Aorta (tissue), 5 donors: ENCODE measurements at regions not wholly inside any gene's neighbourhood (a gene's known extent, or its start where the extent isn't known, plus 50 kb on each side); places are given as distances from the start of the nearest gene placed in this dataset.
A peak's percentile ranks its signal among the peaks of the same experiment; 100 is the strongest.

Experiments used
- ATAC-seq: fragments of 200-7000 bp; cut with Tn5 transposase; one replicate; pipeline ENCODE4 v1.9.1; 2022; ENCODE audit warnings: moderate library complexity; ENCODE audit not compliant: low FRiP score
- DNase-seq, 2 donors: peaks; one replicate each; pipeline ENCODE4 v3.0.0-alpha.2; 2020
- H3K27ac ChIP-seq, 2 donors: one replicate each; pipeline ENCODE4 v1.5.1; 2013; ENCODE audit warnings: low read length in 2 of 2, mild to moderate bottlenecking in 2 of 2, moderate library complexity in 2 of 2, control low read depth in 1 of 2, inconsistent platforms in 1 of 2, low read depth in 1 of 2
- H3K27me3 ChIP-seq, 2 donors: one replicate each; pipeline ENCODE4 v1.6.1; 2013; ENCODE audit warnings: control low read depth in 1 of 2, low read length in 1 of 2, mild to moderate bottlenecking in 1 of 2, moderate library complexity in 1 of 2; ENCODE audit not compliant: insufficient read depth in 2 of 2, control insufficient read depth in 1 of 2
- H3K36me3 ChIP-seq, 2 donors: one replicate each; pipeline ENCODE4 v1.6.1; 2013; ENCODE audit warnings: control low read depth in 1 of 2, low read length in 1 of 2, mild to moderate bottlenecking in 1 of 2; ENCODE audit not compliant: insufficient read depth in 2 of 2, control insufficient read depth in 1 of 2
- H3K4me1 ChIP-seq, 2 donors: one replicate each; pipeline ENCODE4 v1.6.1; 2013; ENCODE audit warnings: low read length in 2 of 2, control low read depth in 1 of 2, mild to moderate bottlenecking in 1 of 2, moderate library complexity in 1 of 2; ENCODE audit not compliant: insufficient read depth in 2 of 2, control insufficient read depth in 1 of 2
- H3K4me3 ChIP-seq, 2 donors: one replicate each; pipeline ENCODE4 v1.5.1; 2013; ENCODE audit warnings: low read length in 2 of 2, control low read depth in 1 of 2, mild to moderate bottlenecking in 1 of 2
- H3K9me3 ChIP-seq: one replicate; pipeline ENCODE4 v1.6.1; 2013; ENCODE audit warnings: mild to moderate bottlenecking, low read length; ENCODE audit not compliant: control insufficient read depth
- WGBS, 2 donors: extraction: QIAGEN DNeasy Blood & Tissue Kit; methylation state at CpG; one replicate each; pipeline ENCODE4 v1.1.7; 2013; 5-methylcytosine and 5-hydroxymethylcytosine counted together
- intact Hi-C, 2 donors: fragments of 100-400 bp; cut with DNase I; formaldehyde crosslinking; loops; one replicate each; pipeline versions ENCODE4 v1.14.2 to v1.15.0; 2022
- donor health status: healthy with polysubstance abuse.
- donor health status: Bipolar disorder and iron deficiency.
- donor health status: DM: no; HTN: no; CAD: no.
- donor health status: DM: no; HTN: no; CAD: no.
- donor health status: DM: yes; HTN: yes; CAD: no.

GRCh38 chr20:16135630-16136029, 437.6 kb downstream of the KIF16B start:
- WGBS, 2 donors = 83 to 85% methylated on average over 5 of the region's 5 CpGs
- Histone ChIP-seq H3K4me3 (no peak overlapping the region), H3K27ac (no peak overlapping the region), H3K9me3 (no peaks in the 10 kb centered on the region), H3K36me3 (no peaks in the 10 kb centered on the region), H3K27me3 (no peaks in the 10 kb centered on the region), H3K4me1 (no peaks in the 10 kb centered on the region)
- intact Hi-C loops = no loop called here
- DNase-seq (no peak), ATAC-seq (no peak)

DNA sequence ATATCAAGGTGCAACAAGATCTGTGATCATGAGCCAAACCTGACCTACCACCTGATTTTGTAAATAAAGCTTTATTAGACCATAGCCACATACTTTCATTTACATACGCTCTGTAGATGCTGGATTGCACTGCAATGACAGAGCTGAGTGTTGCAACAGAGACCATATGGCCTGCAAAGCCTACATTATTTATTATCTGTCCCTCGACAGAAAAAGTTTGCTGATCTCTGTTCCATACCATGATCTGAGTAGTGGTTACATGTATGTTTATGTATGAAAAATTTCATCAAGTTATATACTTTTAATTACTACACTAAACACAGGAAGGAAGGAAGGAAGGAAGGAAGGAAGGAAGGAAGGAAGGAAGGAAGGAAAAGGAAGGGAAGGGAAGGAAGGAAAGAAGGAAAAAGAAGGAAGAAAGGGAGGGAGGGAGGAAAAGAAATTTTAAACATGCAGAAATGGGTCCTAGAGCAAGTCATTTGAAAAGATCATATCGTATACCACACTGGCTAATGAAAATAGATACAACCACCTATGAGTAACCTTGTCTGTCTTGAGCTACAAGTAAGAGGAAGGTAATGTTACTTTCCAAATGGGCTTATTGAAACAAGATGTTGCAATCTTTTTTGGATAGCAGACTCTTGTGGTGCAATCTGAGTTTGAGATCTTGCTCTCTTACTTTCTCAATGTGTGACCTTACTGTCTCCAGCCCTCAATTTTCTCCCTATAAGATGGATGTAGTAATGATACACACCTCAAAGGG, 441.0 kb downstream of the KIF16B start:
- no peak for DNase-seq
- ATAC-seq = no peak
- H3K27me3 ChIP-seq = no peaks in the 10 kb centered on the region
- intact Hi-C loops = no loop called here
- no peaks in the 10 kb centered on the region for H3K36me3 ChIP-seq
- WGBS, 2 donors = 83 to 91% methylated on average over 3 of the region's 3 CpGs
- no peaks in the 10 kb centered on the region for H3K4me1 ChIP-seq
- no peak overlapping the region for H3K4me3 ChIP-seq
- H3K27ac ChIP-seq = no peak overlapping the region
- H3K9me3 ChIP-seq = no peaks in the 10 kb centered on the region

DNA sequence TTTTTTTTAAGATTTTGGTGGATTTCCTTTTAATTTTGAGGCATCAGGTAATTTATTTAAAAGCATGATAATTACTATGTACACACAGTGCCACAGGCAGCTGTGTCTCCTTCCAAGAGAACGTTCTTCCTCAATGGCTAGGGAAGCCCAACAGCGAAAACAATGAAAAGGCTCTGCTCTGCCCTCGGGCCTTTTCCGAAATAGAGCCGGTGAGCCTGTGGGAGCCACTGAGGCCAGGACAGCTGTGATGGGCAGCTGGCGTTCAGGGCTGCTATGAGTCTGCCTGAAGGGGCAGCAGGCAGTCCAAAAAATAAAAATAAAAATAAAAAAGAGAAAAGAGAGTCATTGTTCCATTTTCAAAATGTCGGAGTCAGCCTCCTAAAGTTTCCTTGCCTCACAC, 443.8 kb downstream of the KIF16B start:
- no peak for DNase-seq
- H3K36me3 ChIP-seq = no peaks in the 10 kb centered on the region
- WGBS, 2 donors = 93 to 95% methylated on average over 7 of the region's 7 CpGs
- no peaks in the 10 kb centered on the region for H3K9me3 ChIP-seq
- H3K27ac ChIP-seq = no peak overlapping the region
- no peak overlapping the region for H3K4me3 ChIP-seq
- intact Hi-C loops = no loop called here
- no peaks in the 10 kb centered on the region for H3K27me3 ChIP-seq
- ATAC-seq = no peak
- peaks cover 0 to 5% of the 10 kb centered on the region in 2 donors for H3K4me1 ChIP-seq

DNA sequence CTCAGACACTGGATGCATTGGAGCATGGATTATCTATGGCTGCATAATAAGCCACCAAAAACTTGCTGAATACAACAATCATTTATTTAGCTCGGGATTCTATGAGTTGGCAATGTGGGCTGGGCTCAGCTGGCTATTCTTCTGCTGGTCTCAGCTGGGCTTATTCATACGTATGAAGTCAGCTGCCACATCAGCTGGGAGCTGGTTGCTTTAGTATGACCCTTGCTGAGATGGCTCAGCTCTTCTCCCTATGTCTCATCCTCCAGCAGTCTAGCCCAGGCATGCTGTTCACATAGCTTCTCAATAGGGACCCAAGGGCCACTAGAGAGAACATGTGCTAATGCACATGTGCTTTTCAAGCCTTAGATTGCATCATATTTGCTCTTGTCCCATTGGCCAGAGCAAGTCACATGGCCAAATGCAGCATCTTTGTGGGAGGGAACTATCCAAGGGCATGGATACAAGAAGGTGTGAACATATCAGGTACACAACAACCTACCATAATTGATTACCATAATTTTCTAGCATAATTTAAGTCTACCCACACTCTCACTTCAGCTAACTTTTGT, 444.6 kb downstream of the KIF16B start:
- Histone ChIP-seq H3K27me3 (no peaks in the 10 kb centered on the region), H3K4me3 (no peak overlapping the region), H3K27ac (no peak overlapping the region), H3K9me3 (no peaks in the 10 kb centered on the region), H3K36me3 (no peaks in the 10 kb centered on the region), H3K4me1 (peaks cover 0 to 5% of the 10 kb centered on the region in 2 donors)
- 91 to 94% methylated on average over 2 of the region's 2 CpGs for WGBS, 2 donors
- ATAC-seq (no peak), DNase-seq (no peak)
- intact Hi-C loops = no loop called here

DNA sequence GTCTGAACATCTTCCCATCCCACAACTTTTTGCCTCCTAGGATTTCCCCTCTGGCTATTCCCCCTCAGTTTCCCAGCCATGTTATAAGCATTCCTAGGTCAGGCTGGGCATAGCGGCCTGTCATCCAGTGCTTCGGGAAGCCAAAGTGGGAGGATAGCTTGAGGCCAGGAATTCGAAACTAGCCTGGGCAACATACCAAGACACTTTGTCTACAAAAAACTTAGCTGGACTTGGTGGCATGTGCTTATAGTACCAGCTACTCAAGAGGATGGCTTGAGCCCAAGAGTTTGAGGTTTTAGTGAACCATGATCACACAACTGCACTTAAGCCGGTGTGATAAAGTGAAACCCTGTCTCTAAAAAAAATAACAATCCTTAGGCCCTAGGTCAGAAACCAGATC, 447.4 kb downstream of the KIF16B start:
- no peaks in the 10 kb centered on the region for H3K9me3 ChIP-seq
- no peaks in the 10 kb centered on the region for H3K36me3 ChIP-seq
- DNase-seq (no peak), ATAC-seq (no peak)
- peak overlapping the region; percentile 50 to 73 for H3K27ac ChIP-seq
- H3K4me3 ChIP-seq = no peak overlapping the region
- H3K27me3 ChIP-seq = no peaks in the 10 kb centered on the region
- peaks cover 0 to 5% of the 10 kb centered on the region in 2 donors for H3K4me1 ChIP-seq
- intact Hi-C loops = no loop called here
- 4 to 5% methylated on average over 4 of the region's 4 CpGs for WGBS, 2 donors

- H3K27ac ChIP-seq = peak overlapping the region; percentile 50 to 73
- ATAC-seq = no peak
- no peak for DNase-seq
- WGBS, 2 donors = 77% methylated on average over 9 of the region's 9 CpGs
- intact Hi-C loops = no loop called here
- H3K27me3 ChIP-seq = no peaks in the 10 kb centered on the region
- no peaks in the 10 kb centered on the region for H3K9me3 ChIP-seq
- H3K4me3 ChIP-seq = no peak overlapping the region
- H3K4me1 ChIP-seq = peaks cover 0 to 5% of the 10 kb centered on the region in 2 donors
- H3K36me3 ChIP-seq = no peaks in the 10 kb centered on the region
Observed at GRCh38 chr20:16124911-16125776, 448.1 kb downstream of the KIF16B start.

DNA sequence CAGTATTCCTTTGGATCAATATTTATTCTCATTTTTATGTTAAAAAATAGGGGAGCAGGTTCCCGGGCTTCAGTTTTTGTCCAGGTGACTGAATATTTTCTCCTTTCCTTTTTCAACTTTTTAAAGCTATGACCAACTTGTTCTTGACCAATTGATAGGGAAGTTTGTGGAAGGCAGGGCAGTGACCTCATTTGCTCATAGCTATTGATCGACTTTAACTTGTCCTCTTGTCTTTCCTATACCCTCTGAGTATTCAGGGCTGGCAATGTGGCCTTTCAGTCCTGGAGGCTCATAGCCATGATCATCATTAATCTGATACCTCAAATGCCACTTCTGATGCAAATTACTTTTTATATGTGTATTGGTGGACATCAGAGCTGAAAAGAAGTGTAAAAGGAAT, 448.8 kb downstream of the KIF16B start:
- DNase-seq = no peak
- Histone ChIP-seq H3K4me1 (peaks cover 0 to 5% of the 10 kb centered on the region in 2 donors), H3K27ac (no peak overlapping the region), H3K4me3 (no peak overlapping the region), H3K27me3 (no peaks in the 10 kb centered on the region), H3K36me3 (no peaks in the 10 kb centered on the region), H3K9me3 (no peaks in the 10 kb centered on the region)
- 93 to 98% methylated on average over 2 of the region's 2 CpGs for WGBS, 2 donors
- ATAC-seq = no peak
- intact Hi-C loops = no loop called here

DNA sequence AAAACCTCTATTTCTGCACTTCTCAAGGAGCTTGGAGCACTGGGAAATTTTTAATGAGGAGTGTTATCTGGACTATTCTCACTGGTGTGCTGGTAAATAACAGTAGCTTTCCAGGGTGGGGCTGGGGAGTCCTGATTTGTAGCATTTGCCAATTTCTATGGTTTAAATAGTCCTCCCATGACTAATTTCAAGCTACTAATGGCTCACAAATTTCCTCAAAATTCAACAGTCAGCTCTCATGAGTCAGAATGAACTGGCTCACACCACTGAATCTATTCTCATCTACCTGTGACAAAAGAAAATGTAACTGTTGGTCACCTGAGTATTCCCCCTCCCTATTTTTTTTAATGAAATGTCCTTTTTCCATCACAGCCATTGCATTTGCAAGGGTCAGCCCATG, 449.6 kb downstream of the KIF16B start:
- DNase-seq (no peak), ATAC-seq (no peak)
- Histone ChIP-seq H3K4me1 (peaks cover 0 to 5% of the 10 kb centered on the region in 2 donors), H3K4me3 (no peak overlapping the region), H3K27me3 (no peaks in the 10 kb centered on the region), H3K36me3 (no peaks in the 10 kb centered on the region), H3K27ac (no peak overlapping the region), H3K9me3 (no peaks in the 10 kb centered on the region)
- intact Hi-C loops = no loop called here
